OCI-LY3 (cell line): ENCODE measurements at regions not wholly inside any gene's neighbourhood (a gene's known extent, or its start where the extent isn't known, plus 50 kb on each side); places are given as distances from the start of the nearest gene placed in this dataset.

Experiments
- H2AFZ ChIP-seq: fragments of 200-600, 300-600 bp; shearing (Covaris generic); 2 replicates; pipeline ENCODE4 v1.6.0; 2014; ENCODE audit warnings: antibody characterized with exemption, low read depth, low read length
- H3K27ac ChIP-seq: fragments of 200-600, 300-600 bp; sonication (generic); 2 replicates; pipeline ENCODE4 v1.5.1; 2014; ENCODE audit warnings: mild to moderate bottlenecking, low read length, moderate library complexity, mixed read lengths
- H3K27me3 ChIP-seq: fragments of 200-600, 300-600 bp; sonication (generic); 2 replicates; pipeline ENCODE4 v1.6.1; 2014; ENCODE audit warnings: low read depth, low read length, mixed read lengths
- H3K36me3 ChIP-seq: fragments of 200-600, 300-600 bp; sonication (generic); replicated peaks from 2 replicates; pipeline ENCODE3; 2014; ENCODE audit warnings: low read depth, low read length, mixed read lengths
- H3K4me1 ChIP-seq: fragments of 300-600, 200-600 bp; sonication (generic); 2 replicates; pipeline ENCODE4 v1.6.1; 2014; ENCODE audit warnings: low read length, mixed read lengths
- H3K4me2 ChIP-seq: fragments of 200-600, 300-600 bp; sonication (generic); 2 replicates; pipeline ENCODE4 v1.6.1; 2014; ENCODE audit warnings: low read length, mixed read lengths
- H3K4me3 ChIP-seq: fragments of 300-600, 200-600 bp; sonication (generic); 2 replicates; pipeline ENCODE4 v1.5.1; 2014; ENCODE audit warnings: antibody characterized with exemption, mild to moderate bottlenecking, low read length, moderate library complexity
- H3K79me2 ChIP-seq: fragments of 300-600, 200-600 bp; shearing (Covaris generic); 2 replicates; pipeline ENCODE4 v1.6.1; 2014; ENCODE audit warnings: mild to moderate bottlenecking, low read length, mixed read lengths
- H3K9ac ChIP-seq: fragments of 300-600, 200-600 bp; shearing (Covaris generic); 2 replicates; pipeline ENCODE4 v1.6.0; 2014; ENCODE audit warnings: mild to moderate bottlenecking, low read length, moderate library complexity
- H3K9me3 ChIP-seq: fragments of 200-600, 300-600 bp; shearing (Covaris generic); 2 replicates; pipeline ENCODE4 v1.6.1; 2014; ENCODE audit warnings: low read length, mixed read lengths; ENCODE audit not compliant: insufficient read depth
- H4K20me1 ChIP-seq: fragments of 200-600, 300-600 bp; sonication (generic); 2 replicates; pipeline ENCODE4 v1.6.1; 2016; ENCODE audit warnings: low read length, mixed read lengths; ENCODE audit not compliant: insufficient read depth
- EZH2phosphoT487 ChIP-seq: fragments of 200-600 bp; shearing (Covaris generic); IDR thresholded peaks from 2 replicates; pipeline ENCODE4 v1.6.1; 2018; ENCODE audit warnings: antibody characterized with exemption, mixed run types, low read depth
- TF ChIP-seq, protein P1 (sequence below): fragments of 200-600, 300-600 bp; sonication (generic); IDR thresholded peaks from 2 replicates; pipeline ENCODE4 v1.5.1; 2014; ENCODE audit warnings: antibody characterized with exemption, low read length, low read depth

DNA sequence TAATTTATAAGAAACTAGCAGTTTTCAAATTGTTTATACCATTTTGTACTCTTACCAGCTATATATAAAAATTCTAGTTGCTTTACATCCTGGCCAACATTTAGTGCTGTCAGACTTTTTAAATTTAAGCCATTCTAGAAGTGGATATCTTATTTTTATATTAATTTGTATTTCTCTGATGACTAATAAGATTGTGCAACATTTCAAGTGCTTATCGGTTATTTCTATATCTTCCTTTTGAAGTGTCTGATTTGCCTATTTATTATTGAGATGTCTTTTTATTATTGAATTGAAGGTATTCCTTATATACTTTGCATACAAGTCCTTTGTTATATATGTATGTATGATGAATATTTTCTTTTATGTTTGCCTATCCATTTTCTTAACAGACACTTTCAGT is 324.0 kb downstream of the ELAVL2 start:
- Histone ChIP-seq H3K36me3 (no peaks in the 10 kb centered on the region), H3K79me2 (no peaks in the 10 kb centered on the region), H3K4me1 (no peaks in the 10 kb centered on the region), H3K9me3 (no peaks in the 10 kb centered on the region), H3K4me2 (no peak overlapping the region), H3K27me3 (no peaks in the 10 kb centered on the region), H3K9ac (no peak overlapping the region), H3K4me3 (no peak overlapping the region), H3K27ac (no peak overlapping the region), H4K20me1 (no peaks in the 10 kb centered on the region), H2AFZ (no peak overlapping the region)
- TF ChIP-seq EZH2phosphoT487 = no peak
- TF ChIP-seq, protein P1, sequence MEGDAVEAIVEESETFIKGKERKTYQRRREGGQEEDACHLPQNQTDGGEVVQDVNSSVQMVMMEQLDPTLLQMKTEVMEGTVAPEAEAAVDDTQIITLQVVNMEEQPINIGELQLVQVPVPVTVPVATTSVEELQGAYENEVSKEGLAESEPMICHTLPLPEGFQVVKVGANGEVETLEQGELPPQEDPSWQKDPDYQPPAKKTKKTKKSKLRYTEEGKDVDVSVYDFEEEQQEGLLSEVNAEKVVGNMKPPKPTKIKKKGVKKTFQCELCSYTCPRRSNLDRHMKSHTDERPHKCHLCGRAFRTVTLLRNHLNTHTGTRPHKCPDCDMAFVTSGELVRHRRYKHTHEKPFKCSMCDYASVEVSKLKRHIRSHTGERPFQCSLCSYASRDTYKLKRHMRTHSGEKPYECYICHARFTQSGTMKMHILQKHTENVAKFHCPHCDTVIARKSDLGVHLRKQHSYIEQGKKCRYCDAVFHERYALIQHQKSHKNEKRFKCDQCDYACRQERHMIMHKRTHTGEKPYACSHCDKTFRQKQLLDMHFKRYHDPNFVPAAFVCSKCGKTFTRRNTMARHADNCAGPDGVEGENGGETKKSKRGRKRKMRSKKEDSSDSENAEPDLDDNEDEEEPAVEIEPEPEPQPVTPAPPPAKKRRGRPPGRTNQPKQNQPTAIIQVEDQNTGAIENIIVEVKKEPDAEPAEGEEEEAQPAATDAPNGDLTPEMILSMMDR = no peak

DNA sequence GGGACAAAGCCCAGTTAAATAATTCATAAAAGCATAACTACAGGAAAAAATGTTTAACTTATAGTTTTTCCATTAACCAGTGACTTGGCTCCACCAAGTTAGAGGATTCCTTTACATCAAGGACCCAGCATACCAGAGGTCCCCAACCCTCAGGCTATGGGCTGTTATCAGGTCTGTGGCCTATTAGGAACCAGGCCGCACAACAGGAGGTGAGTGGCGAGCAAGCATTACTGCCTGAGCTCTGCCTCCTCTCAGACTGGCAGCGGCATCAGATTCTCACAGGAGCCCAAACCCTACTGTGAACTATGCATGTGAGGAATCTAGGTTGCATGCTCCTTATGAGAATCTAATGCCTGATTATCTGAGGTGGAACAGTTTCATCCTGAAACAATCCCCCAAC is 303.1 kb downstream of the ELAVL2 start:
- Histone ChIP-seq H3K36me3 (no peaks in the 10 kb centered on the region), H3K27ac (no peak overlapping the region), H4K20me1 (no peaks in the 10 kb centered on the region), H3K79me2 (no peaks in the 10 kb centered on the region), H2AFZ (no peak overlapping the region), H3K9me3 (no peaks in the 10 kb centered on the region; the same call in 1 of the 2 replicates), H3K4me2 (no peak overlapping the region), H3K4me1 (no peaks in the 10 kb centered on the region), H3K4me3 (no peak overlapping the region), H3K27me3 (no peaks in the 10 kb centered on the region), H3K9ac (no peak overlapping the region)
- TF ChIP-seq, protein P1 = no peak
- TF ChIP-seq EZH2phosphoT487 = no peak

DNA sequence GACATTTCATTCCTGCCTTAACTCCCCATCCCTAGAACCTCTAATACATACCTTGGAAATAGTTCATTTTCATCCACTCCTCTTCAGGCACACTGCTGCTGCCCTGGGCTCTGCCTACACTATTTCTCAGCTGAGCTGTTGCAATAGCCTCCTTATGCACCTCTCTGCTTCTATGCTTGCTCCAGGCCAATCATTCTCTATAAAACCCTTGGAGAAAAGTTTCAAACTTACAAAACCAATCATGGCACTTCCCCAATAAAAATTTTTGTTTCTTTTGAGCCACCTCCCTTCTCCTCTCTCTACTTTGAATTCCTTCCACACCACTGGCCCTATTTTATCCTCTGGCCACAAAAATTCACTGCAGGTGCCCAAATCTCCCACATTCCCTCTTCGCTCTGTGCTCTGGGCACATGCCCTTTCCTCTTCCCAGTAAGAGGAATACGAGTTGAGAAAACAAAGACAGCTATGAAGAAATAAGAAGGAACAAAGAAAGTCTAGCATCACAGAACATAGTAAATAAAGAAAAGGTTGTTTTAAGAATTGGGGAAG is 301.4 kb downstream of the ELAVL2 start:
- Histone ChIP-seq H2AFZ (no peak overlapping the region), H3K27ac (no peak overlapping the region), H4K20me1 (no peaks in the 10 kb centered on the region), H3K9me3 (no peaks in the 10 kb centered on the region; the same call in 1 of the 2 replicates), H3K9ac (no peak overlapping the region), H3K4me3 (no peak overlapping the region), H3K27me3 (no peaks in the 10 kb centered on the region), H3K79me2 (no peaks in the 10 kb centered on the region), H3K4me1 (no peaks in the 10 kb centered on the region), H3K4me2 (no peak overlapping the region), H3K36me3 (no peaks in the 10 kb centered on the region)
- no peak for TF ChIP-seq EZH2phosphoT487
- TF ChIP-seq, protein P1 = no peak

DNA sequence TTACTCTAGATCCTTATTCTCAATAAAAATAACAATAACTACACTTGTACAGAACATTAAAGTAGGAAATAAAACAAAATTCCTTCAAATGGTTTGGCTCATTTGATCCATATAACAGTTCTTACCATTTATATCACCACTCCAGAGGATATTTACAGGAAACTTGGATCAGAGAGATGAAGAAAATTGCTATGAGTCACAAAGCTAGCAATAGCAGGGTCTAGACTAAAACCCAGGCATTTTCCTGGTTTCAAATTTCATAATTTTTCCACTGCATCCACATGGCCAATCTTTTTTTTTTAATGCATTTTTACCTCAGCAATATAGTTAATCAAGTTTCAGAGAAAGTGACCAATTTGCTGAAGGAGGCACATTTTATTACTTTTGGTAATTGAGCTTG is 299.2 kb downstream of the ELAVL2 start:
- Histone ChIP-seq H3K27me3 (no peaks in the 10 kb centered on the region), H2AFZ (no peak overlapping the region), H3K9ac (no peak overlapping the region), H4K20me1 (no peaks in the 10 kb centered on the region), H3K9me3 (no peaks in the 10 kb centered on the region; the same call in 1 of the 2 replicates), H3K36me3 (no peaks in the 10 kb centered on the region), H3K4me2 (no peak overlapping the region), H3K4me1 (no peaks in the 10 kb centered on the region), H3K79me2 (no peaks in the 10 kb centered on the region), H3K4me3 (no peak overlapping the region), H3K27ac (no peak overlapping the region)
- TF ChIP-seq, protein P1 = no peak
- no peak for TF ChIP-seq EZH2phosphoT487
